GM12878 (cell line): ENCODE measurements at regions not wholly inside any gene's neighbourhood (a gene's known extent, or its start where the extent isn't known, plus 50 kb on each side); places are given as distances from the start of the nearest gene placed in this dataset.

ENCODE experiments used
- ATAC-seq: fragments of 200-7000 bp; cut with Tn5 transposase; 3 replicates; pipeline ENCODE4 v1.9.1; 2020; ENCODE audit warnings: mild to moderate bottlenecking, moderate library complexity
- BruUV-seq: library from RNA; stranded (reverse); fragments of 400-500 nt; replicated peaks from 2 replicates; lab custom pipeline; 2021; lab: Mats Ljungman, UMichigan
- CTCF ChIA-PET: fragments of 300-600 bp; sonication (Branson Sonifier 250); formaldehyde crosslinking; extraction: SDS; loops from one replicate; lab custom pipeline; 2021; ENCODE audit warnings: inconsistent platforms; lab: Yijun Ruan, JAX
- POLR2A ChIA-PET: fragments of 350-600 bp; formaldehyde crosslinking; extraction: SDS; loops from one replicate; lab custom pipeline; 2021; ENCODE audit warnings: inconsistent platforms; lab: Charles Lee
- RAD21 ChIA-PET: fragments of 300-600 bp; sonication (Branson Sonifier 250); formaldehyde crosslinking; loops from one replicate; lab custom pipeline; 2023; ENCODE audit warnings: antibody characterized with exemption; ENCODE audit not compliant: unreplicated experiment; lab: Charles Lee
- SMC1A ChIA-PET: fragments of 300-600 bp; sonication (Branson Sonifier 250); formaldehyde crosslinking; loops from one replicate; lab custom pipeline; 2023; ENCODE audit not compliant: unreplicated experiment, uncharacterized antibody; lab: Charles Lee
- DNase-seq: peaks from one replicate; pipeline ENCODE4 v3.0.0-alpha.2; 2011; ENCODE audit warnings: low read depth, low spot score
- FAIRE-seq: peaks from 3 replicates; lab custom pipeline; 2011; peaks lifted over from hg19 to GRCh38; lab: Jason Lieb, UNC
- H2AFZ ChIP-seq: 2 replicates; pipeline ENCODE4 v1.6.0; 2011; ENCODE audit warnings: low read depth, low read length, control low read depth; ENCODE audit not compliant: control insufficient read depth
- H3K27ac ChIP-seq: 2 replicates; pipeline ENCODE4 v1.5.1; 2011; ENCODE audit warnings: control low read depth; ENCODE audit not compliant: control insufficient read depth, insufficient read depth
- H3K27me3 ChIP-seq, 2 experiments: replicated peaks in 1 of 2; 2 replicates each; pipeline versions ENCODE4 v1.6.0 to v1.6.1; 2011; ENCODE audit warnings: low read length in 1 of 2; ENCODE audit not compliant: control insufficient read depth in 2 of 2, insufficient read depth in 2 of 2
- H3K36me3 ChIP-seq, 2 experiments: 2 replicates each; pipeline ENCODE4 v1.5.1; 2011; ENCODE audit warnings: low read length in 1 of 2; ENCODE audit not compliant: control insufficient read depth in 2 of 2, insufficient read depth in 2 of 2
- H3K4me1 ChIP-seq: 2 replicates; pipeline ENCODE4 v1.6.1; 2011; ENCODE audit warnings: mild to moderate bottlenecking, low read length, moderate library complexity, mixed read lengths; ENCODE audit not compliant: control insufficient read depth, insufficient read depth
- H3K4me2 ChIP-seq: 2 replicates; pipeline ENCODE4 v1.6.0; 2011; ENCODE audit warnings: control low read depth; ENCODE audit not compliant: control insufficient read depth, insufficient read depth
- H3K4me3 ChIP-seq: fragments of 200-600 bp; sonication (generic); 2 replicates; pipeline ENCODE4 v1.5.1; 2016
- H3K79me2 ChIP-seq: 2 replicates; pipeline ENCODE4 v1.6.0; 2011; ENCODE audit warnings: low read length; ENCODE audit not compliant: control insufficient read depth, insufficient read depth
- H3K9ac ChIP-seq: 2 replicates; pipeline ENCODE4 v1.8.0; 2011; ENCODE audit warnings: low read length, control low read depth, mixed read lengths; ENCODE audit not compliant: control insufficient read depth, insufficient read depth
- H3K9me3 ChIP-seq: replicated peaks from 3 replicates; pipeline ENCODE4 v1.5.1; 2011; ENCODE audit warnings: mild to moderate bottlenecking, low read length; ENCODE audit not compliant: control insufficient read depth, insufficient read depth
- H4K20me1 ChIP-seq: 2 replicates; pipeline ENCODE4 v1.6.0; 2011; ENCODE audit not compliant: control insufficient read depth, insufficient read depth
- CEBPB ChIP-seq, 2 experiments: fragments of 150-350 bp in 1 of 2; IDR thresholded peaks; 2 replicates each; pipeline ENCODE4 v1.6.1; 2012 to 2014; ENCODE audit warnings: low read depth in 2 of 2, low read length in 2 of 2, borderline replicate concordance in 1 of 2, inconsistent platforms in 1 of 2
- EED ChIP-seq: sonication (generic); IDR thresholded peaks from 2 replicates; pipeline ENCODE4 v1.6.1; 2016; ENCODE audit warnings: antibody characterized with exemption, low read depth
- FOXK2 ChIP-seq: fragments of 450-650 bp; IDR thresholded peaks from 2 replicates; pipeline ENCODE4 v1.6.1; 2017; ENCODE audit warnings: mild to moderate bottlenecking, moderate library complexity
- IRF5 ChIP-seq: fragments of 450-650 bp; IDR thresholded peaks from 2 replicates; pipeline ENCODE4 v1.6.1; 2017; ENCODE audit warnings: borderline replicate concordance
- KAT2A ChIP-seq: conservative IDR thresholded peaks from 2 replicates; pipeline ENCODE4 v1.6.1; 2011; ENCODE audit warnings: low read depth, low read length; ENCODE audit not compliant: control insufficient read depth
- MXI1 ChIP-seq: fragments of 150-350 bp; IDR thresholded peaks from 2 replicates; pipeline ENCODE4 v1.6.1; 2011; ENCODE audit warnings: low read depth, mild to moderate bottlenecking, inconsistent platforms, low read length, improper control_type of control experiment
- PKNOX1 ChIP-seq: fragments of 450-650 bp; IDR thresholded peaks from 2 replicates; pipeline ENCODE4 v1.6.1; 2016; ENCODE audit warnings: mild to moderate bottlenecking
- POLR2AphosphoS5 ChIP-seq: IDR thresholded peaks from 2 replicates; pipeline ENCODE4 v1.6.1; 2011; ENCODE audit warnings: mild to moderate bottlenecking, low read length, inconsistent platforms
- POU2F2 ChIP-seq: IDR thresholded peaks from 3 replicates; pipeline ENCODE4 v1.6.1; 2011; ENCODE audit warnings: low read depth, mild to moderate bottlenecking, low read length, borderline replicate concordance
- RUNX3 ChIP-seq: IDR thresholded peaks from 2 replicates; pipeline ENCODE4 v1.6.1; 2012; ENCODE audit warnings: low read length, inconsistent platforms
- SMC3 ChIP-seq: IDR thresholded peaks from 2 replicates; pipeline ENCODE4 v1.6.1; 2011; ENCODE audit warnings: low read length, improper control_type of control experiment, borderline replicate concordance
- YY1 ChIP-seq: IDR thresholded peaks from 2 replicates; pipeline ENCODE4 v1.6.1; 2011; ENCODE audit warnings: low read depth, mild to moderate bottlenecking, low read length
- ZNF274 ChIP-seq: IDR thresholded peaks from one replicate; pipeline ENCODE4 v1.8.0; 2011; ENCODE audit not compliant: insufficient read length, insufficient read depth
- WGBS: methylation state at CpG from one replicate; pipeline ENCODE4 v1.1.6; 2016; ENCODE audit warnings: low lambda C conversion rate; ENCODE audit not compliant: insufficient replicate concordance, insufficient coverage; ENCODE audit errors: missing lambda C conversion rate; 5-methylcytosine and 5-hydroxymethylcytosine counted together
- in situ Hi-C: fragments of 300-500 bp; cut with MboI; formaldehyde crosslinking; loops from 9 replicates; pipeline ENCODE4 v1.14.3; 2018; ENCODE audit warnings: mixed read lengths
- intact Hi-C: fragments of 100-400 bp; cut with micrococcal nuclease; formaldehyde crosslinking; loops from one replicate; pipeline ENCODE4 v1.14.2; 2022; ENCODE audit not compliant: unreplicated experiment

GRCh38 chr2:117702098-117702497 is 112.4 kb upstream of the DDX18 start (continued):
- TF ChIP-seq PKNOX1 (no peak), SMC3 (no peak), CEBPB (IDR thresholded peaks at IDR 0.05; ENCODE audit: borderline replicate concordance in 1 of 2, low read depth in 2 of 2, low read length in 2 of 2) (no peak), RUNX3 (no peak), ZNF274 (no peak), FOXK2 (no peak)

- no peaks in the 10 kb centered on the region for H4K20me1 ChIP-seq
- no peak overlapping the region for H3K4me2 ChIP-seq
- WGBS, result 52% methylated on average over 7 of the region's 7 CpGs
- no peak overlapping the region for H3K9ac ChIP-seq
- ChIA-PET POLR2A (no interaction called here), CTCF (interaction anchor here (1.0 to 1.5 kb wide), 3 partner anchors 12 to 299 kb away, joined by 3 to 5 read pairs (median 3); no protein-coding TSS in a partner anchor), RAD21 (interaction anchor here (1.9 kb wide), 1 partner anchor 17 kb away, joined by 5 read pairs; no protein-coding TSS in a partner anchor), SMC1A (no interaction called here)
- no peaks in the 10 kb centered on the region for H3K9me3 ChIP-seq
- TF ChIP-seq POLR2AphosphoS5 (no peak), EED (no peak), KAT2A (no peak), YY1 (no peak), MXI1 (no peak), POU2F2 (no peak), IRF5 (no peak)
- ATAC-seq (no peak), DNase-seq (no peak), FAIRE-seq (no peak)
- H3K27ac ChIP-seq, result no peak overlapping the region
- no TSS peak for BruUV-seq
- H3K36me3 ChIP-seq, result no peaks in the 10 kb centered on the region
- in situ Hi-C loops, result no loop called here
- H2AFZ ChIP-seq, result no peak overlapping the region
- H3K4me3 ChIP-seq, result no peak overlapping the region
- no peaks in the 10 kb centered on the region for H3K79me2 ChIP-seq
- no peaks in the 10 kb centered on the region for H3K27me3 ChIP-seq
- intact Hi-C loops, result no loop called here
- no peaks in the 10 kb centered on the region for H3K4me1 ChIP-seq
These were observed 110.6 kb upstream of the DDX18 start for GRCh38 chr2:117703858-117704257.
